ENCODE measurements at regions not wholly inside any gene's neighbourhood (a gene's known extent, or its start where the extent isn't known, plus 50 kb on each side); places are given as distances from the start of the nearest gene placed in this dataset.

GRCh38 chr7:46208635-46209525 is 287.8 kb upstream of the IGFBP3 start:
- H3K27me3 ChIP-seq (ENCODE audit: control insufficient read depth in 1 of 2, insufficient read depth in 2 of 2, low read length in 2 of 2) = no peaks in the 10 kb centered on the region
- H3K9me3 ChIP-seq (ENCODE audit: control insufficient read depth in 2 of 2, insufficient read depth in 1 of 2, low read depth in 1 of 2, low read length in 1 of 2) = no peaks in the 10 kb centered on the region
- no peaks in the 10 kb centered on the region for H3K36me3 ChIP-seq (ENCODE audit: control insufficient read depth in 2 of 2, insufficient read depth in 2 of 2, low read length in 1 of 2)
- H3K4me3 ChIP-seq (ENCODE audit: low read depth in 1 of 2, low read length in 2 of 2) = no peak overlapping the region
- WGBS, 2 donors = 66 to 78% methylated on average over 12 of the region's 12 CpGs
- H3K4me1 ChIP-seq (ENCODE audit: control insufficient read depth in 2 of 2, insufficient read depth in 2 of 2, low read length in 1 of 2) = peaks cover 0 to 2% of the 10 kb centered on the region in 2 donors
- H3K27ac ChIP-seq (ENCODE audit: low read depth in 2 of 2, low read length in 1 of 2) = no peak overlapping the region

GRCh38 chr7:46207931-46208634 is 287.0 kb upstream of the IGFBP3 start:
- 58 to 77% methylated on average over 5 of the region's 5 CpGs for WGBS, 2 donors
- Histone ChIP-seq H3K27ac (ENCODE audit: low read depth in 2 of 2, low read length in 1 of 2) (no peak overlapping the region), H3K4me3 (ENCODE audit: low read depth in 1 of 2, low read length in 2 of 2) (no peak overlapping the region), H3K4me1 (ENCODE audit: control insufficient read depth in 2 of 2, insufficient read depth in 2 of 2, low read length in 1 of 2) (peaks cover 0 to 2% of the 10 kb centered on the region in 2 donors), H3K9me3 (ENCODE audit: control insufficient read depth in 2 of 2, insufficient read depth in 1 of 2, low read depth in 1 of 2, low read length in 1 of 2) (no peaks in the 10 kb centered on the region), H3K36me3 (ENCODE audit: control insufficient read depth in 2 of 2, insufficient read depth in 2 of 2, low read length in 1 of 2) (no peaks in the 10 kb centered on the region), H3K27me3 (ENCODE audit: control insufficient read depth in 1 of 2, insufficient read depth in 2 of 2, low read length in 2 of 2) (no peaks in the 10 kb centered on the region)

- Histone ChIP-seq H3K4me3 (ENCODE audit: low read depth in 1 of 2, low read length in 2 of 2) (no peak overlapping the region), H3K9me3 (ENCODE audit: control insufficient read depth in 2 of 2, insufficient read depth in 1 of 2, low read depth in 1 of 2, low read length in 1 of 2) (no peaks in the 10 kb centered on the region), H3K36me3 (ENCODE audit: control insufficient read depth in 2 of 2, insufficient read depth in 2 of 2, low read length in 1 of 2) (no peaks in the 10 kb centered on the region), H3K27me3 (ENCODE audit: control insufficient read depth in 1 of 2, insufficient read depth in 2 of 2, low read length in 2 of 2) (no peaks in the 10 kb centered on the region), H3K4me1 (ENCODE audit: control insufficient read depth in 2 of 2, insufficient read depth in 2 of 2, low read length in 1 of 2) (peaks cover 0 to 2% of the 10 kb centered on the region in 2 donors), H3K27ac (ENCODE audit: low read depth in 2 of 2, low read length in 1 of 2) (no peak overlapping the region)
- WGBS, 2 donors = 32 to 52% methylated on average over 4 of the region's 4 CpGs
Measured at GRCh38 chr7:46206476-46207060, 285.5 kb upstream of the IGFBP3 start.

GRCh38 chr7:46205478-46205877 is 284.4 kb upstream of the IGFBP3 start:
- Histone ChIP-seq H3K9me3 (ENCODE audit: control insufficient read depth in 2 of 2, insufficient read depth in 1 of 2, low read depth in 1 of 2, low read length in 1 of 2) (no peaks in the 10 kb centered on the region), H3K4me1 (ENCODE audit: control insufficient read depth in 2 of 2, insufficient read depth in 2 of 2, low read length in 1 of 2) (no peaks in the 10 kb centered on the region), H3K36me3 (ENCODE audit: control insufficient read depth in 2 of 2, insufficient read depth in 2 of 2, low read length in 1 of 2) (no peaks in the 10 kb centered on the region), H3K27me3 (ENCODE audit: control insufficient read depth in 1 of 2, insufficient read depth in 2 of 2, low read length in 2 of 2) (no peaks in the 10 kb centered on the region), H3K4me3 (ENCODE audit: low read depth in 1 of 2, low read length in 2 of 2) (no peak overlapping the region), H3K27ac (ENCODE audit: low read depth in 2 of 2, low read length in 1 of 2) (no peak overlapping the region)
- 50 to 62% methylated on average over 5 of the region's 5 CpGs for WGBS, 2 donors

- Histone ChIP-seq H3K9me3 (ENCODE audit: control insufficient read depth in 2 of 2, insufficient read depth in 1 of 2, low read depth in 1 of 2, low read length in 1 of 2) (no peaks in the 10 kb centered on the region), H3K4me3 (ENCODE audit: low read depth in 1 of 2, low read length in 2 of 2) (no peak overlapping the region), H3K27ac (ENCODE audit: low read depth in 2 of 2, low read length in 1 of 2) (no peak overlapping the region), H3K36me3 (ENCODE audit: control insufficient read depth in 2 of 2, insufficient read depth in 2 of 2, low read length in 1 of 2) (no peaks in the 10 kb centered on the region), H3K4me1 (ENCODE audit: control insufficient read depth in 2 of 2, insufficient read depth in 2 of 2, low read length in 1 of 2) (no peaks in the 10 kb centered on the region), H3K27me3 (ENCODE audit: control insufficient read depth in 1 of 2, insufficient read depth in 2 of 2, low read length in 2 of 2) (no peaks in the 10 kb centered on the region)
- 91 to 92% methylated on average over 7 of the region's 7 CpGs for WGBS, 2 donors
Measured at GRCh38 chr7:46203926-46204325, 282.9 kb upstream of the IGFBP3 start.

GRCh38 chr7:46202379-46202778 is 281.3 kb upstream of the IGFBP3 start:
- WGBS, 2 donors = 84 to 92% methylated on average over 2 of the region's 2 CpGs
- no peaks in the 10 kb centered on the region for H3K9me3 ChIP-seq (ENCODE audit: control insufficient read depth in 2 of 2, insufficient read depth in 1 of 2, low read depth in 1 of 2, low read length in 1 of 2)
- no peaks in the 10 kb centered on the region for H3K36me3 ChIP-seq (ENCODE audit: control insufficient read depth in 2 of 2, insufficient read depth in 2 of 2, low read length in 1 of 2)

GRCh38 chr7:46201961-46202360 is 280.9 kb upstream of the IGFBP3 start:
- Histone ChIP-seq H3K27ac (ENCODE audit: low read depth in 2 of 2, low read length in 1 of 2) (no peak overlapping the region), H3K4me3 (ENCODE audit: low read depth in 1 of 2, low read length in 2 of 2) (no peak overlapping the region), H3K4me1 (ENCODE audit: control insufficient read depth in 2 of 2, insufficient read depth in 2 of 2, low read length in 1 of 2) (no peaks in the 10 kb centered on the region), H3K9me3 (ENCODE audit: control insufficient read depth in 2 of 2, insufficient read depth in 1 of 2, low read depth in 1 of 2, low read length in 1 of 2) (no peaks in the 10 kb centered on the region), H3K36me3 (ENCODE audit: control insufficient read depth in 2 of 2, insufficient read depth in 2 of 2, low read length in 1 of 2) (no peaks in the 10 kb centered on the region), H3K27me3 (ENCODE audit: control insufficient read depth in 1 of 2, insufficient read depth in 2 of 2, low read length in 2 of 2) (no peaks in the 10 kb centered on the region)
- 92 to 93% methylated on average over 4 of the region's 4 CpGs for WGBS, 2 donors

More at GRCh38 chr7:46202379-46202778, 281.3 kb upstream of the IGFBP3 start:
- Histone ChIP-seq H3K27me3 (ENCODE audit: control insufficient read depth in 1 of 2, insufficient read depth in 2 of 2, low read length in 2 of 2) (no peaks in the 10 kb centered on the region), H3K4me3 (ENCODE audit: low read depth in 1 of 2, low read length in 2 of 2) (no peak overlapping the region), H3K4me1 (ENCODE audit: control insufficient read depth in 2 of 2, insufficient read depth in 2 of 2, low read length in 1 of 2) (no peaks in the 10 kb centered on the region), H3K27ac (ENCODE audit: low read depth in 2 of 2, low read length in 1 of 2) (no peak overlapping the region)

- H3K4me1 ChIP-seq (ENCODE audit: control insufficient read depth in 2 of 2, insufficient read depth in 2 of 2, low read length in 1 of 2) = no peaks in the 10 kb centered on the region
- H3K4me3 ChIP-seq (ENCODE audit: low read depth in 1 of 2, low read length in 2 of 2) = no peak overlapping the region
- H3K27me3 ChIP-seq (ENCODE audit: control insufficient read depth in 1 of 2, insufficient read depth in 2 of 2, low read length in 2 of 2) = no peaks in the 10 kb centered on the region
- WGBS, 2 donors = 78 to 82% methylated on average over 1 of the region's 1 CpG
- H3K9me3 ChIP-seq (ENCODE audit: control insufficient read depth in 2 of 2, insufficient read depth in 1 of 2, low read depth in 1 of 2, low read length in 1 of 2) = no peaks in the 10 kb centered on the region
- H3K27ac ChIP-seq (ENCODE audit: low read depth in 2 of 2, low read length in 1 of 2) = no peak overlapping the region
- no peaks in the 10 kb centered on the region for H3K36me3 ChIP-seq (ENCODE audit: control insufficient read depth in 2 of 2, insufficient read depth in 2 of 2, low read length in 1 of 2)
Measured at GRCh38 chr7:46198701-46199100, 277.6 kb upstream of the IGFBP3 start.

GRCh38 chr7:46197785-46198540 is 276.9 kb upstream of the IGFBP3 start:
- H3K4me1 ChIP-seq (ENCODE audit: control insufficient read depth in 2 of 2, insufficient read depth in 2 of 2, low read length in 1 of 2) = no peaks in the 10 kb centered on the region
- 87% methylated on average over 7 of the region's 7 CpGs for WGBS, 2 donors

More at GRCh38 chr7:46197785-46198540, 276.9 kb upstream of the IGFBP3 start:
- H3K27ac ChIP-seq (ENCODE audit: low read depth in 2 of 2, low read length in 1 of 2) = no peak overlapping the region
- H3K36me3 ChIP-seq (ENCODE audit: control insufficient read depth in 2 of 2, insufficient read depth in 2 of 2, low read length in 1 of 2) = no peaks in the 10 kb centered on the region
- no peaks in the 10 kb centered on the region for H3K9me3 ChIP-seq (ENCODE audit: control insufficient read depth in 2 of 2, insufficient read depth in 1 of 2, low read depth in 1 of 2, low read length in 1 of 2)
- no peak overlapping the region for H3K4me3 ChIP-seq (ENCODE audit: low read depth in 1 of 2, low read length in 2 of 2)
- no peaks in the 10 kb centered on the region for H3K27me3 ChIP-seq (ENCODE audit: control insufficient read depth in 1 of 2, insufficient read depth in 2 of 2, low read length in 2 of 2)

Data from esophagus (tissue), 2 donors.